ENCODE measurements at regions not wholly inside any gene's neighbourhood (a gene's known extent, or its start where the extent isn't known, plus 50 kb on each side); places are given as distances from the start of the nearest gene placed in this dataset.

DNA sequence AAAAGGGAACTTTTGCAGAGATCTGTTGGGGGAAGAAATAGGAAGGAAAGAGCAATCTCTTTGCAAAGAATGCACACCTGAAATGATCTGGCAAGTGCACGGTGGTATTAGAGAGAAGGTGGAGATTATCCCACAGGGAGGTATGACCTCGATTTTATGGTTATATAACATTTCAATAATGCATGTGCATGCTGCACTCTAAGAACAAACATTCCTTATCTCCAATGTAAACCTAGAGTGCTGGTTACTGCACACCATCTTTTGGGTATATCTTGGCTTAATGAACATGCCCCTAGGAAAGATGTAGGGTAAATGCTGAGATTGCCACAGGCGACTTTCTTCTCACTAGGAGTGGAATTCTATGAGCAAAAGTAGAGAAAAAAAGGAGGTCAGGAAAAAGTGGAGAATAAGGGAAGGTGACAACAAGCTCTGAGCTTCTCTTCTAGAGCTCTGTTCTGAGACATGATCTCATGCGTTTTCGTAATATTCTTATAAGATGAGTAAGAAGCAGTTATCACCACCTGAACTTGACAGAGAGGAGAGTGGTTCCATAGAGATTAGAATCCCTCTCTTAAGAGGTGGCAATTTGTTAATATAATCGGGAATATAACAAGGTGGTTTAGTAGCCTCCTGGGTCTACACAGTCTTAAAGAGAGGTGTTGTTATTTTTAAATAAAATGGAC, 117.5 kb upstream of the TMC3 start:
- DNase-seq (ENCODE audit: low spot score) (no peak), ATAC-seq (no peak)
- ChIA-PET POLR2A (no interaction called here), CTCF (interaction anchor here (1.0 kb wide), 1 partner anchor 11 kb away, joined by 3 read pairs; no protein-coding TSS in a partner anchor)
- no peak for TF ChIP-seq CBFB (CRISPR knock-in tag; IDR thresholded peaks at IDR 0.05; ENCODE audit: low read depth)
- TF ChIP-seq SP1 (CRISPR knock-in tag; conservative IDR thresholded peaks at IDR 0.05): no peak
- TF ChIP-seq ZNF138 (CRISPR knock-in tag; conservative IDR thresholded peaks at IDR 0.05): no peak
- H3K27ac Mint-ChIP-seq: no peak overlapping the region
- H3K9me3 Mint-ChIP-seq: 0 out of 2 replicates have a peak, but pooled peaks cover 4% of the 10 kb centered on the region
- peaks cover 8% of the 10 kb centered on the region for H3K4me1 Mint-ChIP-seq
- H3K4me3 Mint-ChIP-seq: no peak overlapping the region
- H3K36me3 Mint-ChIP-seq: no peaks in the 10 kb centered on the region
- H3K27me3 Mint-ChIP-seq (ENCODE audit: low read depth): no peaks in the 10 kb centered on the region

DNA sequence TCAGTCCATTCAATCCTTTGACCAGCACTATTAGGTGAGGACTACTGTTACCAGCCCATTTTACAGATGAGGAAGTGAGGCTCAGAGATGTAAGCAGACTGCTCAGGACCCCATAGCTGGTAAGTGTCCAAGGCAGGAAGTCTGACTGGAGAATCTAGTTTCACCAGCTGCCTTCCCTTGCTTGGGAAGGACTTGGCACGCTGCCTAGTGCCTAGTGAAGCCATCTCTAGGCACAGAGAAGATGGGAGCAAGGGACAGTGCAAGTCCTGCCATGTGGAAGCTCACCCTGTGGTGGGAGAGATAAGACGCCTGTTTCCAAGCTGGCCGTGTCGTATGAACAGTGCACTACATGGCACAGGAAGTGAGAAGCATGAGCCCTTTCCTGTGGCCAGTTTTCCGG, 111.8 kb upstream of the TMC3 start:
- Mint-ChIP-seq H3K27me3 (ENCODE audit: low read depth) (no peaks in the 10 kb centered on the region), H3K27ac (no peak overlapping the region), H3K4me1 (peaks cover 8% of the 10 kb centered on the region), H3K36me3 (no peaks in the 10 kb centered on the region), H3K4me3 (no peak overlapping the region), H3K9me3 (0 out of 2 replicates have a peak, but pooled peaks cover 4% of the 10 kb centered on the region)
- DNase-seq (ENCODE audit: low spot score): no peak
- CTCF ChIA-PET: no interaction called here
- no peak for ATAC-seq
- TF ChIP-seq, protein P1, sequence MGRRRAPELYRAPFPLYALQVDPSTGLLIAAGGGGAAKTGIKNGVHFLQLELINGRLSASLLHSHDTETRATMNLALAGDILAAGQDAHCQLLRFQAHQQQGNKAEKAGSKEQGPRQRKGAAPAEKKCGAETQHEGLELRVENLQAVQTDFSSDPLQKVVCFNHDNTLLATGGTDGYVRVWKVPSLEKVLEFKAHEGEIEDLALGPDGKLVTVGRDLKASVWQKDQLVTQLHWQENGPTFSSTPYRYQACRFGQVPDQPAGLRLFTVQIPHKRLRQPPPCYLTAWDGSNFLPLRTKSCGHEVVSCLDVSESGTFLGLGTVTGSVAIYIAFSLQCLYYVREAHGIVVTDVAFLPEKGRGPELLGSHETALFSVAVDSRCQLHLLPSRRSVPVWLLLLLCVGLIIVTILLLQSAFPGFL (CRISPR knock-in tag; IDR thresholded peaks at IDR 0.05; ENCODE audit: borderline replicate concordance): no peak
- TF ChIP-seq ZNF219 (CRISPR knock-in tag; IDR thresholded peaks at IDR 0.05; ENCODE audit: borderline replicate concordance) (no peak), ZNF416 (CRISPR knock-in tag; IDR thresholded peaks at IDR 0.05) (no peak), ESRRA (CRISPR knock-in tag; IDR thresholded peaks at IDR 0.05; ENCODE audit: borderline replicate concordance) (no peak), OVOL2 (CRISPR knock-in tag; IDR thresholded peaks at IDR 0.05; ENCODE audit: borderline replicate concordance) (no peak), ZNF423 (CRISPR knock-in tag; IDR thresholded peaks at IDR 0.05) (no peak), MXD4 (CRISPR knock-in tag; IDR thresholded peaks at IDR 0.05; ENCODE audit: borderline replicate concordance) (no peak), HMGA2 (CRISPR knock-in tag; IDR thresholded peaks at IDR 0.05) (no peak), ZNF263 (CRISPR knock-in tag; IDR thresholded peaks at IDR 0.05; ENCODE audit: low read depth) (no peak), MYBL2 (CRISPR knock-in tag; IDR thresholded peaks at IDR 0.05) (no peak), JAZF1 (CRISPR knock-in tag; IDR thresholded peaks at IDR 0.05) (no peak), NFE2L1 (CRISPR knock-in tag; IDR thresholded peaks at IDR 0.05) (no peak)
- TF ChIP-seq, protein P2, sequence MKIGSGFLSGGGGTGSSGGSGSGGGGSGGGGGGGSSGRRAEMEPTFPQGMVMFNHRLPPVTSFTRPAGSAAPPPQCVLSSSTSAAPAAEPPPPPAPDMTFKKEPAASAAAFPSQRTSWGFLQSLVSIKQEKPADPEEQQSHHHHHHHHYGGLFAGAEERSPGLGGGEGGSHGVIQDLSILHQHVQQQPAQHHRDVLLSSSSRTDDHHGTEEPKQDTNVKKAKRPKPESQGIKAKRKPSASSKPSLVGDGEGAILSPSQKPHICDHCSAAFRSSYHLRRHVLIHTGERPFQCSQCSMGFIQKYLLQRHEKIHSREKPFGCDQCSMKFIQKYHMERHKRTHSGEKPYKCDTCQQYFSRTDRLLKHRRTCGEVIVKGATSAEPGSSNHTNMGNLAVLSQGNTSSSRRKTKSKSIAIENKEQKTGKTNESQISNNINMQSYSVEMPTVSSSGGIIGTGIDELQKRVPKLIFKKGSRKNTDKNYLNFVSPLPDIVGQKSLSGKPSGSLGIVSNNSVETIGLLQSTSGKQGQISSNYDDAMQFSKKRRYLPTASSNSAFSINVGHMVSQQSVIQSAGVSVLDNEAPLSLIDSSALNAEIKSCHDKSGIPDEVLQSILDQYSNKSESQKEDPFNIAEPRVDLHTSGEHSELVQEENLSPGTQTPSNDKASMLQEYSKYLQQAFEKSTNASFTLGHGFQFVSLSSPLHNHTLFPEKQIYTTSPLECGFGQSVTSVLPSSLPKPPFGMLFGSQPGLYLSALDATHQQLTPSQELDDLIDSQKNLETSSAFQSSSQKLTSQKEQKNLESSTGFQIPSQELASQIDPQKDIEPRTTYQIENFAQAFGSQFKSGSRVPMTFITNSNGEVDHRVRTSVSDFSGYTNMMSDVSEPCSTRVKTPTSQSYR (CRISPR knock-in tag; IDR thresholded peaks at IDR 0.05): no peak
- TF ChIP-seq, protein P3, sequence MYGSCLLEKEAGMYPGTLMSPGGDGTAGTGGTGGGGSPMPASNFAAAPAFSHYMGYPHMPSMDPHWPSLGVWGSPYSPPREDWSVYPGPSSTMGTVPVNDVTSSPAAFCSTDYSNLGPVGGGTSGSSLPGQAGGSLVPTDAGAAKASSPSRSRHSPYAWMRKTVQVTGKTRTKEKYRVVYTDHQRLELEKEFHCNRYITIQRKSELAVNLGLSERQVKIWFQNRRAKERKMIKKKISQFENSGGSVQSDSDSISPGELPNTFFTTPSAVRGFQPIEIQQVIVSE (CRISPR knock-in tag; IDR thresholded peaks at IDR 0.05; ENCODE audit: borderline replicate concordance): no peak
- TF ChIP-seq, protein P4, sequence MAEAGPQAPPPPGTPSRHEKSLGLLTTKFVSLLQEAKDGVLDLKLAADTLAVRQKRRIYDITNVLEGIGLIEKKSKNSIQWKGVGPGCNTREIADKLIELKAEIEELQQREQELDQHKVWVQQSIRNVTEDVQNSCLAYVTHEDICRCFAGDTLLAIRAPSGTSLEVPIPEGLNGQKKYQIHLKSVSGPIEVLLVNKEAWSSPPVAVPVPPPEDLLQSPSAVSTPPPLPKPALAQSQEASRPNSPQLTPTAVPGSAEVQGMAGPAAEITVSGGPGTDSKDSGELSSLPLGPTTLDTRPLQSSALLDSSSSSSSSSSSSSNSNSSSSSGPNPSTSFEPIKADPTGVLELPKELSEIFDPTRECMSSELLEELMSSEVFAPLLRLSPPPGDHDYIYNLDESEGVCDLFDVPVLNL (CRISPR knock-in tag; IDR thresholded peaks at IDR 0.05; ENCODE audit: borderline replicate concordance, low read depth): no peak
- TF ChIP-seq, protein P5, sequence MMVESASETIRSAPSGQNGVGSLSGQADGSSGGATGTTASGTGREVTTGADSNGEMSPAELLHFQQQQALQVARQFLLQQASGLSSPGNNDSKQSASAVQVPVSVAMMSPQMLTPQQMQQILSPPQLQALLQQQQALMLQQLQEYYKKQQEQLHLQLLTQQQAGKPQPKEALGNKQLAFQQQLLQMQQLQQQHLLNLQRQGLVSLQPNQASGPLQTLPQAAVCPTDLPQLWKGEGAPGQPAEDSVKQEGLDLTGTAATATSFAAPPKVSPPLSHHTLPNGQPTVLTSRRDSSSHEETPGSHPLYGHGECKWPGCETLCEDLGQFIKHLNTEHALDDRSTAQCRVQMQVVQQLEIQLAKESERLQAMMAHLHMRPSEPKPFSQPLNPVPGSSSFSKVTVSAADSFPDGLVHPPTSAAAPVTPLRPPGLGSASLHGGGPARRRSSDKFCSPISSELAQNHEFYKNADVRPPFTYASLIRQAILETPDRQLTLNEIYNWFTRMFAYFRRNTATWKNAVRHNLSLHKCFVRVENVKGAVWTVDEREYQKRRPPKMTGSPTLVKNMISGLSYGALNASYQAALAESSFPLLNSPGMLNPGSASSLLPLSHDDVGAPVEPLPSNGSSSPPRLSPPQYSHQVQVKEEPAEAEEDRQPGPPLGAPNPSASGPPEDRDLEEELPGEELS (CRISPR knock-in tag; IDR thresholded peaks at IDR 0.05): no peak
- POLR2A ChIA-PET: no interaction called here
